ENCODE measurements at regions not wholly inside any gene's neighbourhood (a gene's known extent, or its start where the extent isn't known, plus 50 kb on each side); places are given as distances from the start of the nearest gene placed in this dataset.

GRCh38 chr1:244235157-244235556, 184.1 kb downstream of the ZBTB18 start:
- Histone ChIP-seq H3K27me3 (ENCODE audit: insufficient read depth, low read depth) (no peaks in the 10 kb centered on the region), H4K20me1 (ENCODE audit: insufficient read depth) (no peaks in the 10 kb centered on the region), H3K27ac (no peak overlapping the region), H3K79me2 (ENCODE audit: insufficient read depth, low read depth) (no peaks in the 10 kb centered on the region), H3K4me3 (IDR thresholded peaks at IDR 0.05; ENCODE audit: insufficient read depth, low read depth, low read length) (no peak overlapping the region), H3K4me1 (ENCODE audit: low read depth, poor library complexity, severe bottlenecking) (no peaks in the 10 kb centered on the region), H3K36me3 (ENCODE audit: insufficient read depth) (no peaks in the 10 kb centered on the region), H3K9ac (no peak overlapping the region), H3K4me2 (no peak overlapping the region), H2AFZ (ENCODE audit: low read depth) (no peak overlapping the region)
- TF ChIP-seq, protein P1, sequence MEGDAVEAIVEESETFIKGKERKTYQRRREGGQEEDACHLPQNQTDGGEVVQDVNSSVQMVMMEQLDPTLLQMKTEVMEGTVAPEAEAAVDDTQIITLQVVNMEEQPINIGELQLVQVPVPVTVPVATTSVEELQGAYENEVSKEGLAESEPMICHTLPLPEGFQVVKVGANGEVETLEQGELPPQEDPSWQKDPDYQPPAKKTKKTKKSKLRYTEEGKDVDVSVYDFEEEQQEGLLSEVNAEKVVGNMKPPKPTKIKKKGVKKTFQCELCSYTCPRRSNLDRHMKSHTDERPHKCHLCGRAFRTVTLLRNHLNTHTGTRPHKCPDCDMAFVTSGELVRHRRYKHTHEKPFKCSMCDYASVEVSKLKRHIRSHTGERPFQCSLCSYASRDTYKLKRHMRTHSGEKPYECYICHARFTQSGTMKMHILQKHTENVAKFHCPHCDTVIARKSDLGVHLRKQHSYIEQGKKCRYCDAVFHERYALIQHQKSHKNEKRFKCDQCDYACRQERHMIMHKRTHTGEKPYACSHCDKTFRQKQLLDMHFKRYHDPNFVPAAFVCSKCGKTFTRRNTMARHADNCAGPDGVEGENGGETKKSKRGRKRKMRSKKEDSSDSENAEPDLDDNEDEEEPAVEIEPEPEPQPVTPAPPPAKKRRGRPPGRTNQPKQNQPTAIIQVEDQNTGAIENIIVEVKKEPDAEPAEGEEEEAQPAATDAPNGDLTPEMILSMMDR (conservative IDR thresholded peaks at IDR 0.05; ENCODE audit: low read depth, low read length): no peak

DNA sequence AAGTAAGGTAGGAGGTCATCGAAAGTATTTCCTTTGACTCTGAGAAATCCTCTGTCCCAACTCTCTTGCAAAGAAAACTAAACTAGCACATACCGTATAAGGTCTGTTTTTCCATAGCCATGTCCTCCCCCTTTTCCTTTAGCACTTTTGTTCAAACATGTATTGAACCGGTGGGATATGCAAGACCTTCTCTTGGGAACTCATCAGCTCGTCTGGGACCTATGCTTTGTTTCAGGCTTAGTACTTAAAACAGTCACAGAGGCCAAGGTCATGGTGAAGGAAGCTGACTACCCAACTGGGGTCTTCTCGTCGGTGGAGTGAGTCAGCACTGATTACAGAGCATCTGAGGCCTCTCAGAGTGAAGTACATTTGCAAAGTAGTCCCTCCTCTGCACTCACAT, 185.0 kb downstream of the ZBTB18 start:
- TF ChIP-seq, protein P1 (conservative IDR thresholded peaks at IDR 0.05; ENCODE audit: low read depth, low read length): no peak
- Histone ChIP-seq H3K9ac (no peak overlapping the region), H3K4me1 (ENCODE audit: low read depth, poor library complexity, severe bottlenecking) (no peaks in the 10 kb centered on the region), H3K36me3 (ENCODE audit: insufficient read depth) (no peaks in the 10 kb centered on the region), H4K20me1 (ENCODE audit: insufficient read depth) (no peaks in the 10 kb centered on the region), H3K27ac (no peak overlapping the region), H3K4me2 (no peak overlapping the region), H3K4me3 (IDR thresholded peaks at IDR 0.05; ENCODE audit: insufficient read depth, low read depth, low read length) (no peak overlapping the region), H2AFZ (ENCODE audit: low read depth) (no peak overlapping the region), H3K27me3 (ENCODE audit: insufficient read depth, low read depth) (no peaks in the 10 kb centered on the region), H3K79me2 (ENCODE audit: insufficient read depth, low read depth) (no peaks in the 10 kb centered on the region)

- Histone ChIP-seq H3K9ac (no peak overlapping the region), H3K27me3 (ENCODE audit: insufficient read depth, low read depth) (no peaks in the 10 kb centered on the region), H4K20me1 (ENCODE audit: insufficient read depth) (no peaks in the 10 kb centered on the region), H2AFZ (ENCODE audit: low read depth) (no peak overlapping the region), H3K4me1 (ENCODE audit: low read depth, poor library complexity, severe bottlenecking) (no peaks in the 10 kb centered on the region), H3K4me3 (IDR thresholded peaks at IDR 0.05; ENCODE audit: insufficient read depth, low read depth, low read length) (no peak overlapping the region), H3K4me2 (no peak overlapping the region), H3K79me2 (ENCODE audit: insufficient read depth, low read depth) (no peaks in the 10 kb centered on the region), H3K27ac (no peak overlapping the region), H3K36me3 (ENCODE audit: insufficient read depth) (no peaks in the 10 kb centered on the region)
- TF ChIP-seq, protein P1 (conservative IDR thresholded peaks at IDR 0.05; ENCODE audit: low read depth, low read length): no peak
Observed at GRCh38 chr1:244236721-244237120, 185.6 kb downstream of the ZBTB18 start.

GRCh38 chr1:244237445-244237844, 186.4 kb downstream of the ZBTB18 start:
- H3K27me3 ChIP-seq (ENCODE audit: insufficient read depth, low read depth): no peaks in the 10 kb centered on the region
- H3K79me2 ChIP-seq (ENCODE audit: insufficient read depth, low read depth): no peaks in the 10 kb centered on the region
- H3K4me3 ChIP-seq (IDR thresholded peaks at IDR 0.05; ENCODE audit: insufficient read depth, low read depth, low read length): no peak overlapping the region
- no peak overlapping the region for H3K9ac ChIP-seq
- no peaks in the 10 kb centered on the region for H4K20me1 ChIP-seq (ENCODE audit: insufficient read depth)
- H3K27ac ChIP-seq: no peak overlapping the region
- no peak overlapping the region for H3K4me2 ChIP-seq
- no peaks in the 10 kb centered on the region for H3K36me3 ChIP-seq (ENCODE audit: insufficient read depth)
- TF ChIP-seq, protein P1 (conservative IDR thresholded peaks at IDR 0.05; ENCODE audit: low read depth, low read length): no peak
- H2AFZ ChIP-seq (ENCODE audit: low read depth): no peak overlapping the region
- H3K4me1 ChIP-seq (ENCODE audit: low read depth, poor library complexity, severe bottlenecking): no peaks in the 10 kb centered on the region
